ENCODE measurements at regions not wholly inside any gene's neighbourhood (a gene's known extent, or its start where the extent isn't known, plus 50 kb on each side); places are given as distances from the start of the nearest gene placed in this dataset.
"Not testable (repeated sequence)": the region's sequence is repeated elsewhere in the genome, so short reads cannot be mapped to it uniquely, and the experiment has no call there.

- not testable (repeated sequence) for H4K12ac ChIP-seq (ENCODE audit: low read depth, low read length)
Measured at GRCh38 chr14:48011484-48011883, 336.1 kb upstream of the MDGA2 start.

GRCh38 chr14:48008646-48009045, 333.2 kb upstream of the MDGA2 start:
- Histone ChIP-seq H3K23ac (ENCODE audit: low read length) (no peak overlapping the region), H3K79me2 (ENCODE audit: control insufficient read depth, insufficient read depth, low read length, poor library complexity) (no peaks in the 10 kb centered on the region), H3K18ac (ENCODE audit: low read length) (no peak overlapping the region), H4K91ac (ENCODE audit: low read depth, low read length) (no peak overlapping the region), H3K4me2 (ENCODE audit: low read length) (no peak overlapping the region), H3K4me1 (ENCODE audit: control insufficient read depth in 1 of 2, insufficient read depth in 2 of 2, low read length in 2 of 2) (no peaks in the 10 kb centered on the region), H2AFZ (ENCODE audit: insufficient read depth, low read length, poor library complexity) (no peak overlapping the region), H3K27me3 (ENCODE audit: insufficient read depth, low read length) (no peaks in the 10 kb centered on the region), H2BK120ac (ENCODE audit: insufficient read depth, low read length, poor library complexity) (no peak overlapping the region), H3K4me3 (ENCODE audit: low read depth, low read length) (no peak overlapping the region), H3K79me1 (ENCODE audit: low read length) (no peaks in the 10 kb centered on the region), H2AK5ac (ENCODE audit: low read length) (no peak overlapping the region), H3K36me3 (ENCODE audit: control insufficient read depth in 1 of 2, insufficient read depth in 2 of 2, low read length in 2 of 2) (no peaks in the 10 kb centered on the region), H2BK12ac (ENCODE audit: low read length) (no peak overlapping the region), H3K4ac (ENCODE audit: low read depth, low read length) (no peak overlapping the region), H3K9me3 (ENCODE audit: insufficient read depth, low read depth, low read length) (no peaks in the 10 kb centered on the region), H3K14ac (ENCODE audit: low read length) (no peak overlapping the region), H4K8ac (ENCODE audit: low read depth, low read length) (no peak overlapping the region), H3K27ac (ENCODE audit: low read depth, low read length) (no peak overlapping the region), H3K9ac (ENCODE audit: low read length) (no peak overlapping the region), H4K12ac (ENCODE audit: low read depth, low read length) (no peak overlapping the region), H2BK5ac (ENCODE audit: low read depth, low read length, poor library complexity) (no peak overlapping the region)
- DNase-seq, result no peak

More at GRCh38 chr14:48011484-48011883, 336.1 kb upstream of the MDGA2 start:
- WGBS (ENCODE audit: extremely low coverage, insufficient coverage, insufficient read length), result no CpG with 5 or more reads among the region's 12 CpGs
- DNase-seq; H3K9me3 ChIP-seq (ENCODE audit: insufficient read depth, low read depth, low read length); H3K9ac ChIP-seq (ENCODE audit: low read length); H3K27me3 ChIP-seq (ENCODE audit: insufficient read depth, low read length); H3K36me3 ChIP-seq (ENCODE audit: control insufficient read depth in 1 of 2, insufficient read depth in 2 of 2, low read length in 2 of 2); H3K18ac ChIP-seq (ENCODE audit: low read length); H2BK5ac ChIP-seq (ENCODE audit: low read depth, low read length, poor library complexity); H3K4ac ChIP-seq (ENCODE audit: low read depth, low read length); H3K4me1 ChIP-seq (ENCODE audit: control insufficient read depth in 1 of 2, insufficient read depth in 2 of 2, low read length in 2 of 2); H3K4me3 ChIP-seq (ENCODE audit: low read depth, low read length); H2BK12ac ChIP-seq (ENCODE audit: low read length); H3K4me2 ChIP-seq (ENCODE audit: low read length); H4K8ac ChIP-seq (ENCODE audit: low read depth, low read length); H3K27ac ChIP-seq (ENCODE audit: low read depth, low read length); H2BK120ac ChIP-seq (ENCODE audit: insufficient read depth, low read length, poor library complexity); H3K23ac ChIP-seq (ENCODE audit: low read length); H3K14ac ChIP-seq (ENCODE audit: low read length); H3K79me1 ChIP-seq (ENCODE audit: low read length); H2AFZ ChIP-seq (ENCODE audit: insufficient read depth, low read length, poor library complexity); H3K79me2 ChIP-seq (ENCODE audit: control insufficient read depth, insufficient read depth, low read length, poor library complexity); H2AK5ac ChIP-seq (ENCODE audit: low read length); H4K91ac ChIP-seq (ENCODE audit: low read depth, low read length): not testable (repeated sequence)

- Histone ChIP-seq H3K14ac (ENCODE audit: low read length) (no peak overlapping the region), H4K91ac (ENCODE audit: low read depth, low read length) (no peak overlapping the region), H3K27ac (ENCODE audit: low read depth, low read length) (no peak overlapping the region), H3K9ac (ENCODE audit: low read length) (no peak overlapping the region), H3K9me3 (ENCODE audit: insufficient read depth, low read depth, low read length) (no peaks in the 10 kb centered on the region), H3K4me1 (ENCODE audit: control insufficient read depth in 1 of 2, insufficient read depth in 2 of 2, low read length in 2 of 2) (no peaks in the 10 kb centered on the region), H3K23ac (ENCODE audit: low read length) (no peak overlapping the region), H2AFZ (ENCODE audit: insufficient read depth, low read length, poor library complexity) (no peak overlapping the region), H3K27me3 (ENCODE audit: insufficient read depth, low read length) (no peaks in the 10 kb centered on the region), H3K79me2 (ENCODE audit: control insufficient read depth, insufficient read depth, low read length, poor library complexity) (no peaks in the 10 kb centered on the region), H2BK5ac (ENCODE audit: low read depth, low read length, poor library complexity) (no peak overlapping the region), H3K36me3 (ENCODE audit: control insufficient read depth in 1 of 2, insufficient read depth in 2 of 2, low read length in 2 of 2) (no peaks in the 10 kb centered on the region), H2BK12ac (ENCODE audit: low read length) (no peak overlapping the region), H3K4me3 (ENCODE audit: low read depth, low read length) (no peak overlapping the region), H2BK120ac (ENCODE audit: insufficient read depth, low read length, poor library complexity) (no peak overlapping the region), H3K4me2 (ENCODE audit: low read length) (no peak overlapping the region), H3K18ac (ENCODE audit: low read length) (no peak overlapping the region), H4K12ac (ENCODE audit: low read depth, low read length) (no peak overlapping the region), H3K4ac (ENCODE audit: low read depth, low read length) (no peak overlapping the region), H4K8ac (ENCODE audit: low read depth, low read length) (no peak overlapping the region), H3K79me1 (ENCODE audit: low read length) (no peaks in the 10 kb centered on the region), H2AK5ac (ENCODE audit: low read length) (no peak overlapping the region)
- DNase-seq, result no peak
- no CpG with 5 or more reads among the region's 1 CpG for WGBS (ENCODE audit: extremely low coverage, insufficient coverage, insufficient read length)
Measured at GRCh38 chr14:48005986-48006385, 330.6 kb upstream of the MDGA2 start.

GRCh38 chr14:47993883-47994282, 318.5 kb upstream of the MDGA2 start:
- no peak overlapping the region for H4K12ac ChIP-seq (ENCODE audit: low read depth, low read length)
- no peak overlapping the region for H4K8ac ChIP-seq (ENCODE audit: low read depth, low read length)
- no peak overlapping the region for H3K4ac ChIP-seq (ENCODE audit: low read depth, low read length)
- H3K4me3 ChIP-seq (ENCODE audit: low read depth, low read length), result no peak overlapping the region
- no peaks in the 10 kb centered on the region for H3K4me1 ChIP-seq (ENCODE audit: control insufficient read depth in 1 of 2, insufficient read depth in 2 of 2, low read length in 2 of 2)
- no peaks in the 10 kb centered on the region for H3K9me3 ChIP-seq (ENCODE audit: insufficient read depth, low read depth, low read length)
- H3K23ac ChIP-seq (ENCODE audit: low read length), result no peak overlapping the region
- H3K14ac ChIP-seq (ENCODE audit: low read length), result no peak overlapping the region
- no peak overlapping the region for H4K91ac ChIP-seq (ENCODE audit: low read depth, low read length)
- no peak overlapping the region for H2BK12ac ChIP-seq (ENCODE audit: low read length)
- H3K79me1 ChIP-seq (ENCODE audit: low read length), result no peaks in the 10 kb centered on the region
- no peak overlapping the region for H3K18ac ChIP-seq (ENCODE audit: low read length)
- H3K27me3 ChIP-seq (ENCODE audit: insufficient read depth, low read length), result no peaks in the 10 kb centered on the region
- DNase-seq, result no peak
- no peaks in the 10 kb centered on the region for H3K79me2 ChIP-seq (ENCODE audit: control insufficient read depth, insufficient read depth, low read length, poor library complexity)
- H3K9ac ChIP-seq (ENCODE audit: low read length), result no peak overlapping the region
- H3K27ac ChIP-seq (ENCODE audit: low read depth, low read length), result no peak overlapping the region
- no peak overlapping the region for H3K4me2 ChIP-seq (ENCODE audit: low read length)
- H2AK5ac ChIP-seq (ENCODE audit: low read length), result no peak overlapping the region
- H2BK5ac ChIP-seq (ENCODE audit: low read depth, low read length, poor library complexity), result no peak overlapping the region
- no peak overlapping the region for H2AFZ ChIP-seq (ENCODE audit: insufficient read depth, low read length, poor library complexity)
- H2BK120ac ChIP-seq (ENCODE audit: insufficient read depth, low read length, poor library complexity), result no peak overlapping the region
- no peaks in the 10 kb centered on the region for H3K36me3 ChIP-seq (ENCODE audit: control insufficient read depth in 1 of 2, insufficient read depth in 2 of 2, low read length in 2 of 2)

GRCh38 chr14:47988175-47988574, 312.8 kb upstream of the MDGA2 start:
- Histone ChIP-seq H2BK5ac (ENCODE audit: low read depth, low read length, poor library complexity) (no peak overlapping the region), H2AFZ (ENCODE audit: insufficient read depth, low read length, poor library complexity) (no peak overlapping the region), H3K79me2 (ENCODE audit: control insufficient read depth, insufficient read depth, low read length, poor library complexity) (no peaks in the 10 kb centered on the region), H3K23ac (ENCODE audit: low read length) (no peak overlapping the region), H3K18ac (ENCODE audit: low read length) (no peak overlapping the region), H3K14ac (ENCODE audit: low read length) (no peak overlapping the region), H2BK12ac (ENCODE audit: low read length) (no peak overlapping the region), H4K8ac (ENCODE audit: low read depth, low read length) (no peak overlapping the region), H3K27me3 (ENCODE audit: insufficient read depth, low read length) (no peaks in the 10 kb centered on the region), H4K91ac (ENCODE audit: low read depth, low read length) (no peak overlapping the region), H3K36me3 (ENCODE audit: control insufficient read depth in 1 of 2, insufficient read depth in 2 of 2, low read length in 2 of 2) (no peaks in the 10 kb centered on the region), H3K4me1 (ENCODE audit: control insufficient read depth in 1 of 2, insufficient read depth in 2 of 2, low read length in 2 of 2) (no peaks in the 10 kb centered on the region), H4K12ac (ENCODE audit: low read depth, low read length) (no peak overlapping the region), H2AK5ac (ENCODE audit: low read length) (no peak overlapping the region), H3K4me2 (ENCODE audit: low read length) (no peak overlapping the region), H3K4me3 (ENCODE audit: low read depth, low read length) (no peak overlapping the region), H3K27ac (ENCODE audit: low read depth, low read length) (no peak overlapping the region), H3K79me1 (ENCODE audit: low read length) (no peaks in the 10 kb centered on the region), H3K4ac (ENCODE audit: low read depth, low read length) (no peak overlapping the region), H3K9me3 (ENCODE audit: insufficient read depth, low read depth, low read length) (no peaks in the 10 kb centered on the region), H2BK120ac (ENCODE audit: insufficient read depth, low read length, poor library complexity) (no peak overlapping the region), H3K9ac (ENCODE audit: low read length) (no peak overlapping the region)
- no peak for DNase-seq
- WGBS (ENCODE audit: extremely low coverage, insufficient coverage, insufficient read length), result no CpG with 5 or more reads among the region's 2 CpGs
